GM18508 (cell line): ENCODE measurements at regions not wholly inside any gene's neighbourhood (a gene's known extent, or its start where the extent isn't known, plus 50 kb on each side); places are given as distances from the start of the nearest gene placed in this dataset.
"Not testable (repeated sequence)": the region's sequence is repeated elsewhere in the genome, so short reads cannot be mapped to it uniquely, and the experiment has no call there.

Experiments used
- ATAC-seq: cut with Tn5 transposase; IDR thresholded peaks from one replicate; pipeline ENCODE4 v1.9.1; 2021; ENCODE audit warnings: moderate number of reproducible peaks; ENCODE audit not compliant: insufficient read depth, unreplicated experiment

DNA sequence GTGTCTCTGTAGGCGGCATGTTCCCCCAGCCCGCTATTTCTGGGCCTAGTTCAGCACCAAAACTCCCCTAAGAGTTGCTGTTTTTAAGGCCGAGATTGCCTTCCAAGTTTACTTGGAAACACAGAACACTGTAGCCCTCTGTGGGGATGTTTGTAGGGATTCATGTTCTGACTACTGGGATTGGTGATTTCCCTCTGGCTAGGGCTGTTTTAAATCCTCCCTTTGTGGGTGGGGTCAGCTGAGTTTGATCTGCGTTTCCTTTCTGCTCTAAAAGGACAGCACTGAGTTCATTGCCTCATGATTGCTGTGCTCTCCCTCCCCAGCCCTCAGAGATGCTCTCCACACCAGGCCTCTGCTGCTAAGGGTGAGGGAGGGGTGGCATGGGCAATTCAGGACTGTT is 640.6 kb upstream of the DPPA4 start:
- no peak for ATAC-seq

DNA sequence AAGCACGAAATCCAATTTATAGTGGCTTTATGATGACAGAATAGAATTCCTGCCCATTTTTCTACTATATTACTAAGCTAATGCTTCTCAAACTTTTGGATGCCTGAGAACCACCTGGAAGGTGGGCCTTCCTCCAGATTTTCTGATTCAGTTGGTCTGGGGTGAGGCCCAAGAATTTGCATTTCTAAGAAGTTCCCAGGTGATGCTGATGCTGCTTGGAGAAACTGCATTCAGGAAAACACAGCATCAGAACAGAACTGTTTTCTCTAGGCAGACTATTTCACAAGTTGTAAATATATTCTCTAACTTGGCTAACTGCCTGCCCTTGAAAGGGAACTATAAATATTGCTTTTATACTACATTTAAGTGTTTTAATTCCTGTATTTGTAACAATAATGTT is 644.9 kb upstream of the DPPA4 start:
- no peak for ATAC-seq

DNA sequence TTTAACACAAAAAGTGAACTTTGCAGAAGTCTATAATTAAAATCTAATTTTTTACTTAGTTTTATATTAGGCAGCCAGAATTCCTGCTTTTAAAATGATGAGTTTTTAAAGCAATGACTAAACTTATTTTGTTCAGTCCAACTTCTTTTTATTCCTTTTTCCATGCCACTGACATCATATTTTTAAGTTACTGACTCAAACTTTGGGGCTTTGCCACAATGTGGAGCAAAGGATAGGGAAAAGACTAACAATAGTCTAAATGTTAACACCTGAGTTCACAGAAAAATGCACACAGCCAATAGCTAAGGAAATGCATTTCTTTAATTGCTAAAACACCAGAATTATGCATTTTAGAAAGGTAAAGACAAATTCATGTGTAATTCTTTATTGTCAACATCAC is 647.6 kb upstream of the DPPA4 start:
- no peak for ATAC-seq

DNA sequence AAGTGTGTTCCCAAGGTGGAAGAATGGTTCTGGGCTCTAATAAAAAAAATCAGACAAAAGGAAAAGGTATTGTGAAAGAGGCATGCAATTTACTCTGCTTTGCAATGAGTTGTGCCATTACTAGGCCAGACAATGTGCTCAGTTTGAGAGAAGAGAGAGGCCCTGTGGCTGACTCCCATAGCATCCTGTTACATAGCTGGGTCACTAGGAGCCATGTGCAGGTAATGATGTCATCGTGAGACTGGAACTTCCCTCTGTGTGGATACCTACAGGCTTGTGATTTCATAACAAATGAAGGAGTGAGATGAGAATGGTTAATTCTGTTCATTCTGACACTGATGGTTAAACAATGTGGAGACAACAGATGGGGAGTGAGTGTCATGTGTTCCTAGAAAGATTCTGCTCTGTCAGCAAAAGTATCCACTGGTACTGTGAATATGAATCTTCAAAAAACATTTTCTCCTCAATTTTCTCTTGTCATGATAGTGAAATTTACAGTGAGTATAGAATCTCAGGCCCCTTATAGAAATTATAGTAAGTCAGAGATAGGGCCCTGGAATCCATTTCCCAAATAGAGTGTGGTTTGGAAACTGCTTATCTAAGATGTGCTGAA is 648.7 kb upstream of the DPPA4 start:
- no peak for ATAC-seq

DNA sequence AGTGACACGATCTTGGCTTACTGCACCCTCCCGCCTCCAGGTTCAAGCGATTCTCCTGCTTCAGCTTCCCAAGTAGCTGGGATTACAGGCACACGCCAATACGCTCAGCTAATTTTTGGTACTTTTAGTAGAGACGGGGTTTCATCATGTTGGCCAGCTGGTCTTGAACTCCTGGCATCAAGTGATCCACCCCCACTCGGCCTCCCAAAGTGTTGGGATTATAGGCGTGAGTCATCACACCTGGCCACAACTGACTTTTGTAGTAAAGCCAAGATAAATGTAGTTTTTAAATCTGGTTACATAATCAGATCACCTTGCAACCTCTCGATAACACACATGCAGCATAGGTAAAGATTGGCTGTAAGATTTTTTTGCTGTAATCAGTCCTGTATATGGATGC is 657.5 kb upstream of the DPPA4 start:
- no peak for ATAC-seq

DNA sequence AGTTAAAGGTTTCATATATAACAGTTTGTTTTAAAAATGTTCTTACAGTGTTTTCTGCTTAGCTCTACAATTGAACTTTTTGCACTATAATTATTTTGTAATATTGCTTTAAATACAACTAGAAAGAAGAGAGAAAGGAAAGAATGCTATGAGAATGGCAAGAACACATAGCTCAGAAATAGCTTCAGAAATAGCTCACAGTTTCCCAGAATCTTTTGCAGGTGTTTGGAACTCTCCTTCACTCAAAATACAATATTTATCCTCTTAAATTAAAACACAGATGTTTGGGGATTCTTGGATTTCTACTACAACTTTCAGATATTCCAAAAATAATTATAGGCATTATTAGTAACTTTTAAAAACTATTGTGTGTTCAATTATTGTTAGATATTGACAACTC is 658.0 kb upstream of the DPPA4 start:
- ATAC-seq, result no peak

DNA sequence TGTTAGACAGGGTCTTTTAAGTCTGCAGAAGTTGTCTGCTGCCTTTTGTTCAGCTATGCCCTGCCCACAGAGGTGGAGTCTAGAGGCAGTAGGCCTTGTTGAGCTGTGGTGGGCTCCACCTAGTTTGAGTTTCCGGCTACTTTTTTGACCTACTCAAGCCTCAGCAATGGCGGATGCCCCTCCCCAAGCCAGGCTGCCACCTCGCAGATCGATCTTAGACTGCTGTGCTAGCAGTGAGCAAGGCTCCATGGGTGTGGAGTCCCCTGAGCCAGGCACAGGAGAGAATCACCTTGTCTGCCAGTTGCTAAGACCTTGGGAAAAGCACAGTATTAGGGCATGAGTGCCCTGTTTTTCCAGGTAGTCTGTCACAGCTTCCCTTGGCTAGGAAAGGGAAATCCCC is 664.6 kb upstream of the DPPA4 start:
- not testable (repeated sequence) for ATAC-seq

DNA sequence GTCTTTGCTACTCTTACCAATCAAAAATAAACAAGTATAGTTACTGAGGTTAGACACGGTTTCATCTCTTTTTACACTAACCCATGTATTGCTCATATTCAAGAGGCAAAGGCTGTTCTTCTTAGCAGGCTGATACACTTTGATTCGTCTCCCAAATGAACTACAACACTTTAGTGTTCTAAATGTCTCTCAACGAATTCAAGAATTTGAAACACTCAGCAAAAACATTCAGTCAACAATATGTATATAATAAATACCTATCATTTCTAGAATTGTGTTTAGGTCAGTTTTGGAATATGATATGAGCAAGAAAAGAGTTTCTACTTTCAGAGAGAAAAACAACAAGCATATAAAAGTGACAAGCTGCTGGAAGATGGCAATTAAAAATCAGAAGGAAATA is 669.6 kb upstream of the DPPA4 start:
- no peak for ATAC-seq

DNA sequence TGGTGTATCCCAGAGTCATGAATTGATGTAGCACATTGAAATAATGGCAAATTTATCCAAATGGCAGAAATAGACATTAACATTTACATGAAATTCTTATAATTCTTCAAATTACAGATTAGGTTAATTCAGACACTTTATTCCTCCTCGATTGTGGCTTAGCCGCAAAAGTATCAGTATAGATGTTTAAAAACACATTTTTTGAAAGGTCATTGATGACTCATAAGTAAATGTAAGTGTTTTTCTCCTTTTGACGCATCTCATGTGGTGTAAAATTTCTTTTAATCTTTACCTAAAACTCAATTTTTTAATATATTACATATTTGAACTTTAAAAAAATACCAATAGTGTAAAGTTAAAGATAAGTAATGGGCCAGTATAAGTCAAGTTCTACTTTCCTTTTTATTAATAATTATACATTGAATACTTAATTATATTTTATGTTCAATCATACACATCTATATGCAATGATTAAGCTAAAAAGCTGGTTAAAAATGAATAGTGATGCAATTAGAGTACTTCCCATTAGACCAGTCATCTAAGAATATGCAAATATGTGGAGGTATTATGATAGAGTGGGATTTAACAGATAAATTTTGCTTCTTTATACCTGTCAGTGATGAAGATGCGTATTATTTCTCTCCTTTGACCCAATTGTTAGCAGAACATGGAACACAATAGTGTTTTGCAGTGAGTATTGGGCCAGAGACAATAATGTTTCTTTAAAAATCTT is 678.1 kb upstream of the DPPA4 start:
- ATAC-seq, result no peak

DNA sequence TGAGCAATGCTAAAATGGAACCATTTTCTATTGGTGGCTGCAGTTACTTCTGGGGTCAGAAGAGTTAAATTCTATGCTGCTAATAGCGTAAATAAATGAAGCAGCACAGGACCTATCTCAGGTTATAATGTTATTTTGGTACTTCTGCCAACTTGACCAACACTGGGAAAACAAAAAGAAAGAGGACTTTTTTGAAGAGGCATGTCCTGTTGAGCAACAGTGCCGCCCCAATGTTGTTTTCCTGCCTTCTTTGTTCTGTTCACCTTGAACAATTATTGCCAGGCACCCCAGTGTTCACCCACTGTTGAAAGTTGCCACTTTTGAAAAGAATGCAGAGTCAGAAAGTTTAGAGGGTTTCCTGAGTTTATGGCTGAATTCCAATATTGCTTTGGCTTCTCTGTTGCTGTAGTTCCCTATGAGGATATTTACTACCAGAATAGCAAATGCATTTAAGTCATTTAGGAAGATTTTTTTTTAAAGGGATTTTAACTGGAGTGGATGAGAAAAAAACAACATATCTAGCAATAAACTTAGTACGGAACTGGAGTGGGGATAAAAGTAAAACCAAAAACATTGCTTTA is 679.0 kb upstream of the DPPA4 start:
- no peak for ATAC-seq

DNA sequence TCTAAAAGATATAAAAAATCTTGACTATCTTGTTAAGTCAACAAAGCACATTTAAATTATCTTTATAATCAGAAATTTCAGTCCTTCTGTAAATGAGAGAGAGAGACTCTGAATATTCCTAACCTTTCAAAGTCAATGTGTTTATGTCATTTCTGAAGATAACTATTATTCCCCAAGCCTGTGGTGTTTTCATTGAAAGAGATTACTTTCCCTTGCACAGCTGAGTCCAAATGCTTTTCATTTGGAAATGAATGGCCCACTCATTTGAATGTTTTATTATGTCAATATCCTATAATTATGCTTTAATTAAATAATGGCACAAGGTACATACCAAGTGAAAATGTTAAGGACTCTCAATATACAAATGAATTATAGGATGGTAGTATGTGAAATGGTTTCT is 680.0 kb upstream of the DPPA4 start:
- no peak for ATAC-seq

DNA sequence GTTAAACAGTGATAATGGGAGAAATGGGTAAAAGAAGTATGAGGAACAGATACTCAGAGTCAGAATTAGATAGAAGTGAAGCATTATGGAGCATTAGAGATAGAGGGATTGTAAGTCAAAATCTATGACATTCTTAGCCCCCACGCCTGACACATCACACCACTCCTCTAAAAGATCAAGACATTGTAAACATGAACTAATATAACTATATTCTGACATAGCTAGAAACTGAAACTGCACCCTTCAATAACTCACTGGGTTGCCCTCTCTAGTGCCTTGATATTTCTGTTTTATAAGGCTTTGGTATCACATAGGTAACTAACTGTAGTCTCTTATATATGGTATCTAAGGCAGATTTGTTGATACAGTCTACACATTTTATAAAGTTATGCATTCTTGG is 684.3 kb upstream of the DPPA4 start:
- ATAC-seq, result no peak

DNA sequence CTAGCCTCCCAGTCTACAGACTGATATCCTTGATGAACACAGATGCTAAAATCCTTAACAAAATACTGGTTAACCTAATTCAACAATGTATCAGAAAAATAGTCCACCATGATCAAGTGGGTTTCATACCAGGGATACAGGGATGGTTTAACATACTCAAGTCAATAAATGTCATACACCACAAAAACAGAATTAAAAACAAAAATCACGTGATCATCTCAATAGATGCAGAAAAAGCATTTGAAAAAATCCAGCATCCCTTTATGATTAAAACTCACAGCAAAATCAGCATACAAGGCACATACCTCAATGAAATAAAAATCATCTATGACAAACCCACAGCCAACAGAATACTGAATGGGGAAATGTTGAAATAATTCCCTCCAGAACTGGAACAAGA is 685.7 kb upstream of the DPPA4 start:
- ATAC-seq, result not testable (repeated sequence)

DNA sequence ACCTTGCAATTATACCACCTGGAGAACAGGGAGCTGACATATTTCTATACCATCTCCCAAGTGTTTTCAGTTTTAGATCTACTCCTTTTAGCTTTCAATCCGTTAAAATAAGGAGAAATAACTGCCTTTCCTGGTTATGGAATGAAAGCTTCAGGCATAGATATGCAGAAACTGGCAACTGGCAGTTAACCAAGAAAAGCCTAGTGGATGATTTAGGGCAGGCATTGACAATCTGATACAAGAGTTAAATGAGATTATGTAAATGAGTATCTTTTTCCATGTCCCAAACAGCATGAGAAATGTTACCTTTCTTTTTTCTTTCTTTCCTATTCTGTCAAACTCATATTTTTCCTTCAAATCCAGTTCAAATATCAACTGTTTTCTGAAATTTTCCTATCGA is 689.1 kb upstream of the DPPA4 start:
- ATAC-seq, result no peak

DNA sequence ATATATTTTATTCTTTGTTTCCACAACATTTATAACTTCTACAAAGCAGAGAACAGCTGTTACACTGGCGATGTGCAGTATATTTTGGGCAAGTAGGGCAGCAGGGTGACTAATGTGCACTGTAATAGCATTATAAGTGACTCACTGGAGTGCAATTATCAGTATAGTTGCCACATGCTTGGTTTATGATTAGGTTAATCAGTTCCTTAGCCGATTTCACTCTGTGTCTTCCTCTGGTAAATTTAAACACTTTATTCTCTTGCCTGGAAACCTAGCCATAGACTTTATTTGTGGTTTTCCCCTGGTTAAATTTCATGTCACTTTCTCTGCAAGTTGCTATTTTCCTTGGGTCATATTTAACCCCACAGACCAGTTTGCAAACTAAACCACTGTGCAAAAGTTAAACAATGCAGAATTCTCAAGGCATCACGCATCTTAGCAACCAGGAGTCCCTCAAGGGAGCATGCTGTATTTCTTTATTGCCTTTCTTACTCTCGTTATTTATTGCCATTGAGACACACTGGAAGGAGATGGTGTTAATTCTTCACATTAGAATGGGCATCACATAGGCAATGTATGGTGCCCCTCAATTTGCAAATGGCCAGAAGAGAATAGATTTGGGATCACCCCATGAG is 690.2 kb upstream of the DPPA4 start:
- ATAC-seq, result no peak

DNA sequence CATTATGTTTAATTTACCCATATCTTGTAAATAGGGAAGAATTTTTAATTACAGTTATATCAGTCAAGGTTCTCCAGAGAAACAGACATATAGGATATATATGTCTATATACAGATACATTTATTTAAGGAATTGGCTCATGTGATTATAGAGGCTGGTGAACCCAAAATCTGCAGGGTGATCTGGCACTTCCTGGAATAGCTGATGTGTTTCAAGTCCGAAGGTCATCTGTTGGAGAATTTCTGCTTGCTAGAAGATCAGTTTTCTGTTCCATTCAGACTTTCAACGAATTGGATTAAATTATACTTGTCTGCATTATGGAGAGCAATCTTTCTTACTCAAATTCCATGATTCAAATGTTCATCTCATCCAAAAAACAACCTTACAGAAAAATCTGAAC is 694.6 kb upstream of the DPPA4 start:
- ATAC-seq, result no peak

DNA sequence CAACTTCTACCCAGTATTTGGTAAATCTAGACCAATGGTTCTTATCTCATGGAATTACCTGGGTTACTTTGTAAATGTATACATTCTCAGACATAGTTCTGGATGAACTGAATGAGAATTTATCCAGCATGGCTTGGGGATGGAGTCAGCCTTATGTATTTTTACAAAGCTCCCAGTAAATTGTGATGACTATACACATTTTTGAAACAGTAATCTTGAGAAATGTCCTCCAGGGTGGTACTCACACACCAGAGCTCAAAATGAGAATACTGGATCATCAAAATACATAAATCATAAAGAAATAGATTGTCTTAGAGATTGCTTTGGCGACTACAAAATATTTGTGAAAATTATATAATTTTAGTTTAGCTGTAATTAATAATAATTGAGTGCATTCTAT is 722.1 kb upstream of the DPPA4 start:
- no peak for ATAC-seq

DNA sequence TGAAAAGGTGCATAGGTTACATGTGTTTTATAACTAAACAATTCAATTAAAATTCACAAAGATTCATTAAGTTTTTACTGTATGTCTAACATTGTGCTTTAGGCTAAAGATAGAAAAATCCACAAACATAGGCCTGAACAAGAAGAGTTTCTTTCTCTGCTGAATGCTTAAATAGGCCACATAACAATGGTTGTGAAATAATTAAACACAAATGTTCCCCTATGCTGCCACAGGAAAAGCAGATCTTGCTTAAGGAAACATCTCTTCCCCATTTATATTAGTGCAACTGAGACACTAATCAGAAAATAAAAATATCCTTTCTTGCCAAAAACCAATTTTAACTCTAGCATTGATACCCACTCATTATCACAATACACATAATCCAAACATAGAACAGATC is 725.4 kb upstream of the DPPA4 start:
- no peak for ATAC-seq

DNA sequence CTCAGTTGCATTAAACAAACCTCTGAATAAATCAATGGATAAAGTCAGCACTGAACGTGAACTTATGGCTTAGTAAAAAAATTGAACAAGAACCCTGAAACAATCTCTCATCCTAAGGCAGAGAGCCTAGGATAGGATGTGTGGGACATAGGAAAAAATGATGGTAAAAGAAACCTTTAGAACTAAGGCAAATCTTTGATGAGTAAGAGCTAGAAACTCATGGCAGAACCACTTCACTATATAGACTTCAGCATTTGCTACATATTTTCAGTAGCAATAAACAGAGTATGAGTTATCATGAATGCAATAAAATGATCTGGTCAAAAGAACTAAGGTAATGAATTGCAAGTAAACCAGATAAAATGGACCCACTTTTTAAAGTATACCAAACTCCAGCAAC is 725.8 kb upstream of the DPPA4 start:
- ATAC-seq, result no peak

DNA sequence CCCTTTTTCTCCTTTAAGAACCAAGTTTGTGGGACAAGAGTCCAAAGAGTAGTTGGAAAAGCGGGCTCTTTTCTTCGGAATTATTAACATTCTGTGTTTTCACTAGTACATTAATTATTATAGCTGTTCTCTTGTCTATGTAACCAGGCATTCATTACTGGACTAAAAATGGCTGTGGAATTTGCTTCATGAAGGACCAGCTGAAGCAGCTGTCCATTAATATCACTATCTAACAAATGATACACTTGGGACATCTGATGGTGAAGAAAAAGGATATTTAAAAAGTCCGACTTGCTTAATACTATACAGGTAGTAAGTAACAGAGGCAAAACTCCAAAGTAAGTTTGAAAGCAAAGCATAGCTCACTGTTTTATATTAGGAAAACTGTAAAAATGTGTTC is 728.9 kb upstream of the DPPA4 start:
- ATAC-seq, result no peak

DNA sequence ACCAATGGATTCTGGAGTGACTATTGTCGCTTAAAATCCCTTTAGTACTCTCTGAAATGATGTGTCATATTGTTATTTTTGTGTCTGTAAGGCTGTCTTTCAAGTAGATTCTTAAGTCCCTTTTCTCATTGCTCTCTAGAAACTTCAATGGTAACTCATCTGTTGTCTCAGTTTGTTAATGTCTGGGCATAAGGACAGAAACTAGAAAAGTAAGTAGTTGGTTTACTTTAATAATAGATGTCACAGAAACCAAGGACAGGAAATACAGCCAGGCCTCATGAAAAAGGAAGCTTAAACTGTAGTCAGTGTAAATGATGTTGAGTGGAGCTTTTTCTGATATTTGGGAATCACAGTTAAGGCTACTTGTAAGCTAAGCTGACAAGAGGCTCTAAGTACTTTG is 730.2 kb upstream of the DPPA4 start:
- ATAC-seq, result no peak

DNA sequence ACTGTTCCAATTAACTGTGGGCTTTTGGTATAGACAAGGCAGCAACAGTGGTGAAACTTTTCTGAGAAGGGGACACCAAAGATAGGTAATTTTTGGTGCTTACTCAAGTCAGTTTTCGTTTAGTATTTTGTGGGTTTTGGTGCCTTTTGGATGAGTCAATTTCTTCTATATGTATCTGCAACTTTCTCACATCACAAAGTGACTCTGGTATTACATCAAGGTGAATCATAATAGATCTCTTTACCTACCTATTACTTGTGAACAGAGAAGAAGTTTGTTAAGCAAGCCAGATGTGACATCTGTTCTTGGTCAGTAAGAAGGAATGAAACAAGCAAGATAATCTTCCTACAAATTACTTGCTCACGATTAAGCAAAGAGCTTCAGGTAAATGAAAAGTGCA is 732.4 kb upstream of the DPPA4 start:
- ATAC-seq, result no peak
